Esophagus muscularis mucosa (tissue), 3 donors: ENCODE measurements at regions not wholly inside any gene's neighbourhood (a gene's known extent, or its start where the extent isn't known, plus 50 kb on each side); places are given as distances from the start of the nearest gene placed in this dataset.

Experiments
- POLR2A ChIP-seq: fragments of 450-650 bp; IDR thresholded peaks from one replicate; pipeline ENCODE4 v1.6.1; 2017; ENCODE audit warnings: antibody characterized with exemption, moderate library complexity, mild to moderate bottlenecking, low read depth
- TF ChIP-seq, protein P1 (sequence below), 3 experiments: fragments of 200-600 bp in 2 of 3; fragments of 450-650 bp in 1 of 3; sonication (generic) in 2 of 3; IDR thresholded peaks; one replicate each; pipeline ENCODE4 v1.5.1; 2017 to 2019; ENCODE audit warnings: antibody characterized with exemption in 3 of 3, mild to moderate bottlenecking in 2 of 3, moderate library complexity in 1 of 3

- TF ChIP-seq, protein P1, sequence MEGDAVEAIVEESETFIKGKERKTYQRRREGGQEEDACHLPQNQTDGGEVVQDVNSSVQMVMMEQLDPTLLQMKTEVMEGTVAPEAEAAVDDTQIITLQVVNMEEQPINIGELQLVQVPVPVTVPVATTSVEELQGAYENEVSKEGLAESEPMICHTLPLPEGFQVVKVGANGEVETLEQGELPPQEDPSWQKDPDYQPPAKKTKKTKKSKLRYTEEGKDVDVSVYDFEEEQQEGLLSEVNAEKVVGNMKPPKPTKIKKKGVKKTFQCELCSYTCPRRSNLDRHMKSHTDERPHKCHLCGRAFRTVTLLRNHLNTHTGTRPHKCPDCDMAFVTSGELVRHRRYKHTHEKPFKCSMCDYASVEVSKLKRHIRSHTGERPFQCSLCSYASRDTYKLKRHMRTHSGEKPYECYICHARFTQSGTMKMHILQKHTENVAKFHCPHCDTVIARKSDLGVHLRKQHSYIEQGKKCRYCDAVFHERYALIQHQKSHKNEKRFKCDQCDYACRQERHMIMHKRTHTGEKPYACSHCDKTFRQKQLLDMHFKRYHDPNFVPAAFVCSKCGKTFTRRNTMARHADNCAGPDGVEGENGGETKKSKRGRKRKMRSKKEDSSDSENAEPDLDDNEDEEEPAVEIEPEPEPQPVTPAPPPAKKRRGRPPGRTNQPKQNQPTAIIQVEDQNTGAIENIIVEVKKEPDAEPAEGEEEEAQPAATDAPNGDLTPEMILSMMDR (IDR thresholded peaks at IDR 0.05) = no peak
- TF ChIP-seq POLR2A = no peak
Observed at GRCh38 chr6:9890469-9890868, 524.4 kb downstream of the TFAP2A start.
